ENCODE measurements at regions not wholly inside any gene's neighbourhood (a gene's known extent, or its start where the extent isn't known, plus 50 kb on each side); places are given as distances from the start of the nearest gene placed in this dataset.

- DNase-seq: no peak
- TF ChIP-seq POLR2A (IDR thresholded peaks at IDR 0.05; ENCODE audit: low read length) (no peak), GATA1 (IDR thresholded peaks at IDR 0.05; ENCODE audit: low read depth, low read length) (no peak)
These were observed 348.3 kb downstream of the PCDH7 start for GRCh38 chr4:31068257-31069075.

- TF ChIP-seq POLR2A (IDR thresholded peaks at IDR 0.05; ENCODE audit: low read length): no peak
- no peak for TF ChIP-seq GATA1 (IDR thresholded peaks at IDR 0.05; ENCODE audit: low read depth, low read length)
- DNase-seq: no peak
These were observed 349.0 kb downstream of the PCDH7 start for GRCh38 chr4:31069151-31069550.

- DNase-seq: no peak
- TF ChIP-seq GATA1 (IDR thresholded peaks at IDR 0.05; ENCODE audit: low read depth, low read length): no peak
- no peak for TF ChIP-seq POLR2A (IDR thresholded peaks at IDR 0.05; ENCODE audit: low read length)
These were observed 351.6 kb downstream of the PCDH7 start for GRCh38 chr4:31071508-31072486.

GRCh38 chr4:31075969-31076368, 355.8 kb downstream of the PCDH7 start:
- no peak for DNase-seq
- no peak for TF ChIP-seq GATA1 (IDR thresholded peaks at IDR 0.05; ENCODE audit: low read depth, low read length)
- TF ChIP-seq POLR2A (IDR thresholded peaks at IDR 0.05; ENCODE audit: low read length): no peak

GRCh38 chr4:31078661-31079060, 358.5 kb downstream of the PCDH7 start:
- no peak for DNase-seq
- TF ChIP-seq POLR2A (IDR thresholded peaks at IDR 0.05; ENCODE audit: low read length) (no peak), GATA1 (IDR thresholded peaks at IDR 0.05; ENCODE audit: low read depth, low read length) (no peak)

GRCh38 chr4:31080887-31081286, 360.7 kb downstream of the PCDH7 start:
- no peak for DNase-seq
- TF ChIP-seq GATA1 (IDR thresholded peaks at IDR 0.05; ENCODE audit: low read depth, low read length) (no peak), POLR2A (IDR thresholded peaks at IDR 0.05; ENCODE audit: low read length) (no peak)

GRCh38 chr4:31081366-31081765, 361.2 kb downstream of the PCDH7 start:
- no peak for DNase-seq
- TF ChIP-seq POLR2A (IDR thresholded peaks at IDR 0.05; ENCODE audit: low read length): no peak
- TF ChIP-seq GATA1 (IDR thresholded peaks at IDR 0.05; ENCODE audit: low read depth, low read length): no peak

- no peak for TF ChIP-seq GATA1 (IDR thresholded peaks at IDR 0.05; ENCODE audit: low read depth, low read length)
- no peak for TF ChIP-seq POLR2A (IDR thresholded peaks at IDR 0.05; ENCODE audit: low read length)
- no peak for DNase-seq
These were observed 363.3 kb downstream of the PCDH7 start for GRCh38 chr4:31083456-31083855.

- TF ChIP-seq GATA1 (IDR thresholded peaks at IDR 0.05; ENCODE audit: low read depth, low read length): no peak
These were observed 364.7 kb downstream of the PCDH7 start for GRCh38 chr4:31084806-31085416.

GRCh38 chr4:31085689-31086088, 365.5 kb downstream of the PCDH7 start:
- no peak for DNase-seq
- TF ChIP-seq GATA1 (IDR thresholded peaks at IDR 0.05; ENCODE audit: low read depth, low read length): no peak

More at GRCh38 chr4:31084806-31085416, 364.7 kb downstream of the PCDH7 start:
- DNase-seq: no peak

GRCh38 chr4:31086756-31087330, 366.7 kb downstream of the PCDH7 start:
- TF ChIP-seq POLR2A (IDR thresholded peaks at IDR 0.05; ENCODE audit: low read length) (no peak), GATA1 (IDR thresholded peaks at IDR 0.05; ENCODE audit: low read depth, low read length) (no peak)
- no peak for DNase-seq

GRCh38 chr4:31088600-31089230, 368.5 kb downstream of the PCDH7 start:
- DNase-seq: no peak
- TF ChIP-seq POLR2A (IDR thresholded peaks at IDR 0.05; ENCODE audit: low read length): no peak
- no peak for TF ChIP-seq GATA1 (IDR thresholded peaks at IDR 0.05; ENCODE audit: low read depth, low read length)

GRCh38 chr4:31089815-31090214, 369.6 kb downstream of the PCDH7 start:
- no peak for DNase-seq
- no peak for TF ChIP-seq GATA1 (IDR thresholded peaks at IDR 0.05; ENCODE audit: low read depth, low read length)
- no peak for TF ChIP-seq POLR2A (IDR thresholded peaks at IDR 0.05; ENCODE audit: low read length)
